PC-3 (cell line): ENCODE measurements at regions not wholly inside any gene's neighbourhood (a gene's known extent, or its start where the extent isn't known, plus 50 kb on each side); places are given as distances from the start of the nearest gene placed in this dataset.

Experiments
- ATAC-seq: fragments of 200-7000 bp; cut with Tn5 transposase; 2 replicates; pipeline ENCODE4 v1.9.1; 2020; ENCODE audit warnings: mild to moderate bottlenecking, moderate library complexity
- BruUV-seq: library from RNA; stranded (reverse); fragments of 400-500 nt; replicated peaks from 2 replicates; lab custom pipeline; 2021; lab: Mats Ljungman, UMichigan
- CTCF ChIA-PET: fragments of 300-600 bp; sonication (Branson Sonifier 250); formaldehyde crosslinking; loops from one replicate; lab custom pipeline; 2022; ENCODE audit warnings: antibody characterized with exemption; lab: Charles Lee
- POLR2A ChIA-PET: fragments of 300-600 bp; sonication (Branson Sonifier 250); formaldehyde crosslinking; loops from one replicate; lab custom pipeline; 2022; ENCODE audit warnings: antibody characterized with exemption; ENCODE audit not compliant: unreplicated experiment; lab: Charles Lee
- DNase-seq: peaks from one replicate; pipeline ENCODE4 v3.0.0-alpha.2; 2015
- H2AFZ ChIP-seq: fragments of 300-600 bp; sonication (generic); 2 replicates; pipeline ENCODE4 v1.6.0; 2016; ENCODE audit warnings: antibody characterized with exemption, low read length
- H3F3A ChIP-seq: fragments of 300-600 bp; sonication (generic); one replicate; pipeline ENCODE4 v1.6.0; 2017; ENCODE audit warnings: antibody characterized with exemption, low read length, control low read depth, mild to moderate bottlenecking; ENCODE audit not compliant: unreplicated experiment
- H3K27ac ChIP-seq: fragments of 300-600 bp; sonication (generic); 2 replicates; pipeline ENCODE4 v1.5.1; 2016; ENCODE audit warnings: mild to moderate bottlenecking, low read length
- H3K27me3 ChIP-seq: fragments of 300-600 bp; sonication (generic); 2 replicates; pipeline ENCODE4 v1.6.1; 2016; ENCODE audit warnings: low read length, mixed read lengths
- H3K36me3 ChIP-seq: fragments of 300-600 bp; sonication (generic); 2 replicates; pipeline ENCODE4 v1.6.1; 2016; ENCODE audit warnings: low read depth, mixed run types, low read length, mixed read lengths
- H3K4me1 ChIP-seq: fragments of 300-600 bp; sonication (generic); 2 replicates; pipeline ENCODE4 v1.5.1; 2016; ENCODE audit warnings: low read length; ENCODE audit not compliant: insufficient read depth
- H3K4me2 ChIP-seq: fragments of 300-600 bp; sonication (generic); 2 replicates; pipeline ENCODE4 v1.6.0; 2016; ENCODE audit warnings: low read length
- H3K4me3 ChIP-seq: fragments of 300-600 bp; sonication (generic); 2 replicates; pipeline ENCODE4 v1.5.1; 2016; ENCODE audit warnings: mild to moderate bottlenecking, low read length, mixed read lengths
- H3K79me2 ChIP-seq: fragments of 300-600 bp; sonication (generic); 2 replicates; pipeline ENCODE4 v1.6.1; 2017; ENCODE audit warnings: low read length, mixed read lengths
- H3K9ac ChIP-seq: fragments of 300-600 bp; sonication (generic); 2 replicates; pipeline ENCODE4 v1.6.0; 2016; ENCODE audit warnings: mild to moderate bottlenecking, low read length
- H3K9me2 ChIP-seq: fragments of 300-600 bp; sonication (generic); replicated peaks from 2 replicates; pipeline ENCODE4 v1.6.1; 2016; ENCODE audit warnings: mixed run types, low read length, mixed read lengths
- H3K9me3 ChIP-seq: fragments of 300-600 bp; sonication (generic); 2 replicates; pipeline ENCODE4 v1.6.1; 2016; ENCODE audit warnings: low read length, mixed read lengths
- H4K20me1 ChIP-seq: fragments of 300-600 bp; sonication (generic); 2 replicates; pipeline ENCODE4 v1.6.1; 2016; ENCODE audit warnings: low read length, mixed read lengths
- EZH2 ChIP-seq: fragments of 300-600 bp; sonication (generic); IDR thresholded peaks from one replicate; pipeline ENCODE4 v1.6.1; 2017; ENCODE audit warnings: antibody characterized with exemption, mild to moderate bottlenecking, low read length; ENCODE audit not compliant: unreplicated experiment
- EZH2phosphoT487 ChIP-seq: fragments of 300-600 bp; sonication (generic); IDR thresholded peaks from 2 replicates; pipeline ENCODE4 v1.6.1; 2018; ENCODE audit warnings: mild to moderate bottlenecking, antibody characterized with exemption, low read length, borderline replicate concordance
- intact Hi-C: fragments of 100-400 bp; cut with micrococcal nuclease; formaldehyde crosslinking; loops from 2 replicates; pipeline ENCODE4 v1.9.0; 2023
- TF ChIP-seq, protein P1 (sequence below): fragments of 300-600 bp; sonication (generic); conservative IDR thresholded peaks from 2 replicates; pipeline ENCODE4 v1.5.1; 2017; ENCODE audit warnings: antibody characterized with exemption, low read depth, mild to moderate bottlenecking, low read length

DNA sequence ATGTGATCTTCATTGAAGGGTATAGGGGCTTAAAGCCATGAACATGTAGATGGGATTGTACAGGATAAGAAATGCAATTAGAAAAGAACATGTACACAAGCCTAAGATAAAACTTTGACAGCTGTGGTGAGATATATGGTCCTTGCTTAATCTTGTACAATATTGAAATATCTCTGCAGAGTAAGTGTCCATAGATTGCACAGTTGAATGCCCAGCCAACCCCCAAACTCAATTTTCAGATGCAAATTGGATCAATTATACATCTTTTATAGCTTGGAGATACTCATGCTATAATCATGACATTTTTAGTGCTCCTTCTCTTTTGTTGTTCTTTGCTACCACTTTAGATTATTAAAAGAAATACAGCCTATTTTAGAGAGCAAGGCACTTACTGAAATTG is 59.5 kb upstream of the CHSY3 start:
- no peak overlapping the region for H3K4me2 ChIP-seq
- H3K27me3 ChIP-seq: peaks cover 15% of the 10 kb centered on the region; the same call in 1 of the 2 replicates
- H3K9ac ChIP-seq: no peak overlapping the region
- H3K79me2 ChIP-seq: no peaks in the 10 kb centered on the region
- ChIA-PET POLR2A (no interaction called here), CTCF (no interaction called here)
- DNase-seq (no peak), ATAC-seq (no peak)
- H3K36me3 ChIP-seq: no peaks in the 10 kb centered on the region
- no peaks in the 10 kb centered on the region for H3K9me2 ChIP-seq
- H3K27ac ChIP-seq: no peak overlapping the region
- no peak for TF ChIP-seq EZH2phosphoT487
- no peak for TF ChIP-seq EZH2
- TF ChIP-seq, protein P1, sequence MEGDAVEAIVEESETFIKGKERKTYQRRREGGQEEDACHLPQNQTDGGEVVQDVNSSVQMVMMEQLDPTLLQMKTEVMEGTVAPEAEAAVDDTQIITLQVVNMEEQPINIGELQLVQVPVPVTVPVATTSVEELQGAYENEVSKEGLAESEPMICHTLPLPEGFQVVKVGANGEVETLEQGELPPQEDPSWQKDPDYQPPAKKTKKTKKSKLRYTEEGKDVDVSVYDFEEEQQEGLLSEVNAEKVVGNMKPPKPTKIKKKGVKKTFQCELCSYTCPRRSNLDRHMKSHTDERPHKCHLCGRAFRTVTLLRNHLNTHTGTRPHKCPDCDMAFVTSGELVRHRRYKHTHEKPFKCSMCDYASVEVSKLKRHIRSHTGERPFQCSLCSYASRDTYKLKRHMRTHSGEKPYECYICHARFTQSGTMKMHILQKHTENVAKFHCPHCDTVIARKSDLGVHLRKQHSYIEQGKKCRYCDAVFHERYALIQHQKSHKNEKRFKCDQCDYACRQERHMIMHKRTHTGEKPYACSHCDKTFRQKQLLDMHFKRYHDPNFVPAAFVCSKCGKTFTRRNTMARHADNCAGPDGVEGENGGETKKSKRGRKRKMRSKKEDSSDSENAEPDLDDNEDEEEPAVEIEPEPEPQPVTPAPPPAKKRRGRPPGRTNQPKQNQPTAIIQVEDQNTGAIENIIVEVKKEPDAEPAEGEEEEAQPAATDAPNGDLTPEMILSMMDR: no peak
- intact Hi-C loops: no loop called here
- H3K4me3 ChIP-seq: no peak overlapping the region
- no peaks in the 10 kb centered on the region for H4K20me1 ChIP-seq
- BruUV-seq: no TSS peak
- no peaks in the 10 kb centered on the region for H3K4me1 ChIP-seq
- H3K9me3 ChIP-seq: no peaks in the 10 kb centered on the region
- H3F3A ChIP-seq: no peaks in the 10 kb centered on the region
- H2AFZ ChIP-seq: no peak overlapping the region

DNA sequence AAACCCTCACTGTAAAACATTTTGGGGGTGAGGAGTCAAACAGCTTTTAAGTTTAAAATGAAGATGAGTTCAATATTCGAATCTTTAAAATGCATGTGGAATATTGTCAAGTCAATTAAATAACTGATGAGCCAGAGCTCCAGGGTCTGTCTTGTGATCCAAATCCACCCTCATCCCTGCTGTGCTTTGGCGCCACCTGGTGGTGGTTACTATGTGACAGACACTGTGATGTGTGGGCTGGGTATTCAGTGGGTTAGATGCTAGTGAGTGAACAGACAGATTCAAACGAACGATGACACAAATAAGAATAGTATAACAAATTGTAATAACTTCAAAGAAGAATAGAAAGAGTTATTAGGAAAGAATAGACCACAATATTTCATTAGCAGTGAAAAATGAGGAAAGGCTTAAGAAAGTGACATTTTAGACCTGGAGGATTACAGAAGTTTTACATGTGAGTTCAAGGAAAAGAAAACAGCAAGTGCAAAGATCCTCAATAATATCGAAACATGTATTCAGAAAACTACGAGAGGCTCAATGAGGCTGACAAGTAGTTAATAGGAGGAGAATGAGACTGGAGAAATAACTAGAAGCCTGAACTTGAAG is 51.4 kb upstream of the CHSY3 start:
- H3F3A ChIP-seq: no peaks in the 10 kb centered on the region
- H3K9me2 ChIP-seq: no peaks in the 10 kb centered on the region
- DNase-seq (peak; percentile 77), ATAC-seq (peak; percentile 96)
- ChIA-PET CTCF (interaction anchor here (0.7 to 2.5 kb wide), 3 partner anchors 54 to 83 kb away, joined by 3 to 21 read pairs (median 4); no protein-coding TSS in a partner anchor), POLR2A (no interaction called here)
- H3K27ac ChIP-seq: no peak overlapping the region
- no peak overlapping the region for H3K4me2 ChIP-seq
- H3K4me3 ChIP-seq: no peak overlapping the region
- H3K4me1 ChIP-seq: peaks cover 4% of the 10 kb centered on the region; the same call in 1 of the 2 replicates
- no TSS peak for BruUV-seq
- H3K27me3 ChIP-seq: peaks cover 4% of the 10 kb centered on the region; the same call in 1 of the 2 replicates
- no peak overlapping the region for H2AFZ ChIP-seq
- no peak overlapping the region for H3K9ac ChIP-seq
- intact Hi-C loops: loop anchor here (1.0 to 2.0 kb wide), 2 partner anchors 82 to 1258 kb away; no protein-coding TSS in a partner anchor
- H3K79me2 ChIP-seq: no peaks in the 10 kb centered on the region
- H3K9me3 ChIP-seq: no peaks in the 10 kb centered on the region
- TF ChIP-seq EZH2phosphoT487: no peak
- TF ChIP-seq, protein P1: peak; percentile 93
- H3K36me3 ChIP-seq: no peaks in the 10 kb centered on the region
- no peaks in the 10 kb centered on the region for H4K20me1 ChIP-seq

DNA sequence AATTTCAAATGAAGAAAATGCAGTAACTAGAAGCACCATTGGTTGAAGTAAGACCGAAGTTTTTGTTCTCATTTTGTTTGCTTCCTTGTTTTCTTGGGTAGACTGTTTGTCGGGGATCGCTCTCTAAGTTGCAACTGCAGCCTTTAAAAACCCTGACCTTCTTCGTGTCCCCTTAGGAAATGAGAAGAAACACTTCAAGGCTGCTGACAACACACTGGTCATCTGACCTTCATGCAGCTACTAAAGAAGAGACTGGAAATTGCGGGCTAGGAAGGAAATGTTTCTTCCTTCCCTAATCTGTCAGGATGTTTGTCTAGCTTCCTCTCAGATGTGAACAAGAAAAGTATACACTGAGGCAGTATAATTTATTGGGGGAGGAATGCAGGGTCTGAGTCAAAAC is 50.7 kb upstream of the CHSY3 start:
- H3K4me2 ChIP-seq: no peak overlapping the region
- BruUV-seq: no TSS peak
- H3K36me3 ChIP-seq: no peaks in the 10 kb centered on the region
- H4K20me1 ChIP-seq: no peaks in the 10 kb centered on the region
- no peak overlapping the region for H3K4me3 ChIP-seq
- intact Hi-C loops: loop anchor here (2.0 kb wide), 1 partner anchor 1257 kb away; no protein-coding TSS in a partner anchor
- H3K27me3 ChIP-seq: peaks cover 2% of the 10 kb centered on the region; the same call in 1 of the 2 replicates
- ChIA-PET POLR2A (no interaction called here), CTCF (interaction anchor here (2.5 kb wide), 1 partner anchor 82 kb away, joined by 21 read pairs; no protein-coding TSS in a partner anchor)
- no peaks in the 10 kb centered on the region for H3K9me3 ChIP-seq
- ATAC-seq: no peak
- no peaks in the 10 kb centered on the region for H3K9me2 ChIP-seq
- no peaks in the 10 kb centered on the region for H3F3A ChIP-seq
- peaks cover 4% of the 10 kb centered on the region; the same call in 1 of the 2 replicates for H3K4me1 ChIP-seq
- no peak for DNase-seq
- no peak overlapping the region for H3K27ac ChIP-seq
- TF ChIP-seq EZH2 (no peak), EZH2phosphoT487 (no peak)
- TF ChIP-seq, protein P1: no peak
- H3K79me2 ChIP-seq: no peaks in the 10 kb centered on the region
- H2AFZ ChIP-seq: no peak overlapping the region
- no peak overlapping the region for H3K9ac ChIP-seq
